Loucy (cell line): ENCODE measurements at regions not wholly inside any gene's neighbourhood (a gene's known extent, or its start where the extent isn't known, plus 50 kb on each side); places are given as distances from the start of the nearest gene placed in this dataset.

ENCODE experiments used
- H2AFZ ChIP-seq: fragments of 200-600 bp; sonication (generic); 2 replicates; pipeline ENCODE4 v1.6.0; 2016; ENCODE audit warnings: antibody characterized with exemption, mild to moderate bottlenecking, low read length, moderate library complexity
- H3F3A ChIP-seq: fragments of 200-600 bp; 2 replicates; pipeline ENCODE4 v1.6.0; 2016; ENCODE audit warnings: antibody characterized with exemption, low read depth, mild to moderate bottlenecking
- H3K27me3 ChIP-seq: fragments of 200-600 bp; sonication (generic); 2 replicates; pipeline ENCODE4 v1.6.1; 2014; ENCODE audit warnings: low read length, mild to moderate bottlenecking; ENCODE audit not compliant: insufficient read depth, poor library complexity, severe bottlenecking
- H3K36me3 ChIP-seq: fragments of 200-600 bp; sonication (generic); 2 replicates; pipeline ENCODE4 v1.6.1; 2016; ENCODE audit warnings: low read length; ENCODE audit not compliant: insufficient read depth
- H3K4me1 ChIP-seq: fragments of 200-600 bp; sonication (generic); 2 replicates; pipeline ENCODE4 v1.5.1; 2014; ENCODE audit warnings: low read length, mild to moderate bottlenecking; ENCODE audit not compliant: insufficient read depth, poor library complexity, severe bottlenecking
- H3K4me2 ChIP-seq: fragments of 200-600 bp; sonication (generic); 2 replicates; pipeline ENCODE4 v1.6.0; 2014; ENCODE audit warnings: antibody characterized with exemption, low read length, low read depth, mild to moderate bottlenecking; ENCODE audit not compliant: poor library complexity, severe bottlenecking
- H3K4me3 ChIP-seq: fragments of 200-600 bp; sonication (generic); 2 replicates; pipeline ENCODE4 v1.5.1; 2014; ENCODE audit warnings: low read length, mild to moderate bottlenecking, mixed read lengths; ENCODE audit not compliant: poor library complexity, severe bottlenecking
- H3K79me2 ChIP-seq: fragments of 200-600 bp; sonication (generic); 2 replicates; pipeline ENCODE4 v1.6.1; 2014; ENCODE audit warnings: low read length; ENCODE audit not compliant: insufficient read depth
- H3K9ac ChIP-seq: fragments of 200-600 bp; sonication (generic); 2 replicates; pipeline ENCODE4 v1.6.0; 2014; ENCODE audit warnings: mild to moderate bottlenecking, low read depth, low read length, moderate library complexity; ENCODE audit not compliant: poor library complexity, severe bottlenecking
- H3K9me2 ChIP-seq: fragments of 200-600 bp; sonication (generic); replicated peaks from 2 replicates; pipeline ENCODE4 v1.6.1; 2016; ENCODE audit warnings: low read depth, low read length, mixed read lengths
- H3K9me3 ChIP-seq: fragments of 200-600 bp; sonication (generic); 2 replicates; pipeline ENCODE4 v1.6.1; 2014; ENCODE audit warnings: mild to moderate bottlenecking, antibody characterized with exemption, low read length, low read depth; ENCODE audit not compliant: insufficient read depth
- H4K20me1 ChIP-seq: fragments of 200-600 bp; sonication (generic); 2 replicates; pipeline ENCODE4 v1.6.0; 2014; ENCODE audit warnings: antibody characterized with exemption, low read length, mild to moderate bottlenecking; ENCODE audit not compliant: insufficient read depth, poor library complexity, severe bottlenecking
- CTCF ChIP-seq: fragments of 200-600 bp; sonication (generic); conservative IDR thresholded peaks from 2 replicates; pipeline ENCODE4 v1.5.1; 2014; ENCODE audit warnings: mild to moderate bottlenecking, antibody characterized with exemption, low read length
- EZH2phosphoT487 ChIP-seq: fragments of 200-600 bp; IDR thresholded peaks from 2 replicates; pipeline ENCODE4 v1.6.1; 2018; ENCODE audit warnings: antibody characterized with exemption, mild to moderate bottlenecking, moderate library complexity, borderline replicate concordance

GRCh38 chr2:12167525-12168317 lies 421.3 kb downstream of the LPIN1 start:
- Histone ChIP-seq H2AFZ (no peak overlapping the region), H3K4me1 (peaks cover 33% of the 10 kb centered on the region), H3K27me3 (no peaks in the 10 kb centered on the region), H3K4me2 (no peak overlapping the region), H4K20me1 (no peaks in the 10 kb centered on the region), H3K9me2 (no peaks in the 10 kb centered on the region), H3F3A (no peaks in the 10 kb centered on the region), H3K79me2 (no peaks in the 10 kb centered on the region), H3K9ac (no peak overlapping the region), H3K9me3 (no peaks in the 10 kb centered on the region), H3K4me3 (no peak overlapping the region), H3K36me3 (no peaks in the 10 kb centered on the region)
- TF ChIP-seq CTCF (peak; percentile 83), EZH2phosphoT487 (no peak)

- no peak for TF ChIP-seq CTCF
- no peak for TF ChIP-seq EZH2phosphoT487
- H2AFZ ChIP-seq = peak overlapping the region; percentile 9; the same call in 1 of the 2 replicates
- no peaks in the 10 kb centered on the region for H3K79me2 ChIP-seq
- H3F3A ChIP-seq = no peaks in the 10 kb centered on the region
- peak overlapping the region; percentile 44 for H3K9ac ChIP-seq
- no peaks in the 10 kb centered on the region for H3K27me3 ChIP-seq
- H3K9me2 ChIP-seq = no peaks in the 10 kb centered on the region
- no peaks in the 10 kb centered on the region for H4K20me1 ChIP-seq
- no peak overlapping the region for H3K4me3 ChIP-seq
- peaks cover 33% of the 10 kb centered on the region for H3K4me1 ChIP-seq
- no peaks in the 10 kb centered on the region for H3K9me3 ChIP-seq
- H3K36me3 ChIP-seq = no peaks in the 10 kb centered on the region
- peak overlapping the region; percentile 55 for H3K4me2 ChIP-seq
Observed at GRCh38 chr2:12168354-12168753, 421.9 kb downstream of the LPIN1 start.

GRCh38 chr2:12168791-12169388 lies 422.5 kb downstream of the LPIN1 start:
- no peaks in the 10 kb centered on the region for H3K9me3 ChIP-seq
- H3K4me2 ChIP-seq = peak overlapping the region; percentile 55
- no peaks in the 10 kb centered on the region for H3K9me2 ChIP-seq
- peak overlapping the region; percentile 62; the same call in 1 of the 2 replicates for H2AFZ ChIP-seq
- TF ChIP-seq EZH2phosphoT487 = no peak
- no peak for TF ChIP-seq CTCF
- no peaks in the 10 kb centered on the region for H4K20me1 ChIP-seq
- no peaks in the 10 kb centered on the region for H3F3A ChIP-seq
- peaks cover 33% of the 10 kb centered on the region for H3K4me1 ChIP-seq
- peak overlapping the region; percentile 44 for H3K9ac ChIP-seq
- no peaks in the 10 kb centered on the region for H3K36me3 ChIP-seq
- H3K27me3 ChIP-seq = no peaks in the 10 kb centered on the region
- H3K4me3 ChIP-seq = peak overlapping the region; percentile 25
- H3K79me2 ChIP-seq = no peaks in the 10 kb centered on the region
